Mesothelial cell of epicardium (in vitro differentiated cells): ENCODE measurements at regions not wholly inside any gene's neighbourhood (a gene's known extent, or its start where the extent isn't known, plus 50 kb on each side); places are given as distances from the start of the nearest gene placed in this dataset.
"Not testable (repeated sequence)": the region's sequence is repeated elsewhere in the genome, so short reads cannot be mapped to it uniquely, and the experiment has no call there.

Source experiments
- DNase-seq, 2 experiments: peaks; one replicate each; pipeline ENCODE4 v3.0.0; 2021; ENCODE audit warnings: low spot score in 2 of 2; ENCODE audit not compliant: unreplicated experiment in 2 of 2
- H3K27ac Mint-ChIP-seq: 2 replicates; pipeline ENCODE4 v1.8.0; 2021; ENCODE audit warnings: mixed read lengths
- H3K27me3 Mint-ChIP-seq: 2 replicates; pipeline ENCODE4 v1.8.0; 2021; ENCODE audit warnings: low read depth, mixed read lengths
- H3K36me3 Mint-ChIP-seq: 2 replicates; pipeline ENCODE4 v1.8.0; 2021; ENCODE audit warnings: mixed read lengths
- H3K4me1 Mint-ChIP-seq: 2 replicates; pipeline ENCODE4 v1.8.0; 2021; ENCODE audit warnings: mixed read lengths
- H3K4me3 Mint-ChIP-seq: 2 replicates; pipeline ENCODE4 v1.8.0; 2021; ENCODE audit warnings: mild to moderate bottlenecking, moderate library complexity, mixed read lengths
- H3K9me3 Mint-ChIP-seq: 2 replicates; pipeline ENCODE4 v1.8.0; 2021; ENCODE audit warnings: mixed read lengths
- TF ChIP-seq, protein P1 (sequence below): fragments of 200-600 bp; sonication (generic); IDR thresholded peaks from one replicate; pipeline ENCODE4 v1.5.0; 2021; ENCODE audit warnings: antibody characterized with exemption; ENCODE audit not compliant: unreplicated experiment

GRCh38 chr1:118459871-118460270 lies 274.8 kb upstream of the SPAG17 start:
- Mint-ChIP-seq H3K27ac (no peak overlapping the region), H3K4me1 (no peaks in the 10 kb centered on the region), H3K36me3 (peaks cover 2% of the 10 kb centered on the region), H3K27me3 (no peaks in the 10 kb centered on the region), H3K4me3 (no peak overlapping the region), H3K9me3 (peaks cover 48% of the 10 kb centered on the region)
- no peak for DNase-seq
- TF ChIP-seq, protein P1, sequence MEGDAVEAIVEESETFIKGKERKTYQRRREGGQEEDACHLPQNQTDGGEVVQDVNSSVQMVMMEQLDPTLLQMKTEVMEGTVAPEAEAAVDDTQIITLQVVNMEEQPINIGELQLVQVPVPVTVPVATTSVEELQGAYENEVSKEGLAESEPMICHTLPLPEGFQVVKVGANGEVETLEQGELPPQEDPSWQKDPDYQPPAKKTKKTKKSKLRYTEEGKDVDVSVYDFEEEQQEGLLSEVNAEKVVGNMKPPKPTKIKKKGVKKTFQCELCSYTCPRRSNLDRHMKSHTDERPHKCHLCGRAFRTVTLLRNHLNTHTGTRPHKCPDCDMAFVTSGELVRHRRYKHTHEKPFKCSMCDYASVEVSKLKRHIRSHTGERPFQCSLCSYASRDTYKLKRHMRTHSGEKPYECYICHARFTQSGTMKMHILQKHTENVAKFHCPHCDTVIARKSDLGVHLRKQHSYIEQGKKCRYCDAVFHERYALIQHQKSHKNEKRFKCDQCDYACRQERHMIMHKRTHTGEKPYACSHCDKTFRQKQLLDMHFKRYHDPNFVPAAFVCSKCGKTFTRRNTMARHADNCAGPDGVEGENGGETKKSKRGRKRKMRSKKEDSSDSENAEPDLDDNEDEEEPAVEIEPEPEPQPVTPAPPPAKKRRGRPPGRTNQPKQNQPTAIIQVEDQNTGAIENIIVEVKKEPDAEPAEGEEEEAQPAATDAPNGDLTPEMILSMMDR: no peak

GRCh38 chr1:118453856-118454255 lies 268.8 kb upstream of the SPAG17 start:
- not testable (repeated sequence) for H3K4me3 Mint-ChIP-seq, H3K36me3 Mint-ChIP-seq, DNase-seq, H3K4me1 Mint-ChIP-seq, H3K27me3 Mint-ChIP-seq, H3K27ac Mint-ChIP-seq
- H3K9me3 Mint-ChIP-seq: peaks cover 38% of the 10 kb centered on the region

DNA sequence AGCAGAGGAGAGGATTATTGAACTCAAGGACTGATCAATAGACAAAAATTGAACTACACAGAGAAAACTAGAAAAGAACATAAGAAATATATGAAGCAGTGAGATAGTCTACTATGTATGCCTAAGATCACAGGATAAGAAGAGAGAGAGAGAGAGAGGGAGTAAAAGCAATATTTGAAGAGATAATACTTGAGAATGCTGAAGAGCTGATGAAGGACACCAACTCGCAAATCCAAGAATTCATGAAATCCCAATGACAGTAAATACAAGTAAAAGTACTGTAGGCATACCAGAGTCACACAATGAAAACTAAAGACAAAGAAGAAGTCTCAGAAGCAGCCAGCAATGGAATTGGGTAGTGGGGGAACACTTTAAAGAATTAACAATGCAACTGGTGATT lies 260.1 kb upstream of the SPAG17 start:
- H3K27ac Mint-ChIP-seq: no peak overlapping the region
- peaks cover 2% of the 10 kb centered on the region for H3K27me3 Mint-ChIP-seq
- no peak overlapping the region for H3K4me3 Mint-ChIP-seq
- DNase-seq: no peak
- TF ChIP-seq, protein P1: no peak
- H3K4me1 Mint-ChIP-seq: no peaks in the 10 kb centered on the region
- no peaks in the 10 kb centered on the region for H3K36me3 Mint-ChIP-seq
- peaks cover 27% of the 10 kb centered on the region for H3K9me3 Mint-ChIP-seq

DNA sequence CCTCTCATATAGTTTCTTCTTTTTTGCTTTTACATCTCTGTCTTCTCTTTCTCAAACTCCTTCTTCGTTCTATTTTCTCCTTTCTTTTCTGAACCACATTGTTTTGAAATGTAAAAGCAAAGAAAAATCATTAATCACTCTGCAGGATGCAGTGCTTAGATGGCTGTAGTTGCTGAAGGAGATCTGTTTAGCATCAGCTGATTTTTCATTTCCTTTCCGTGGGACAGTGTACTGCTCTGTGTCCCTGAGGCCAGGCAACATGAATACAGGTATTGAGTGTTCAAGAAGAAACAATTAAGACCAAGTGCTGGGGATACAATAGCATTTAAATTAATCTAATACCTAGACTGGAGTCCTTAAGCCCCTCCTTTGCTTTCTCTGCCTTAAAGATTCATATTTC lies 257.2 kb upstream of the SPAG17 start:
- TF ChIP-seq, protein P1: no peak
- no peaks in the 10 kb centered on the region for H3K4me1 Mint-ChIP-seq
- DNase-seq: no peak
- H3K27me3 Mint-ChIP-seq: peaks cover 2% of the 10 kb centered on the region
- H3K27ac Mint-ChIP-seq: no peak overlapping the region
- H3K4me3 Mint-ChIP-seq: no peak overlapping the region
- H3K9me3 Mint-ChIP-seq: peaks cover 10% of the 10 kb centered on the region
- H3K36me3 Mint-ChIP-seq: no peaks in the 10 kb centered on the region

- H3K27ac Mint-ChIP-seq: no peak overlapping the region
- no peaks in the 10 kb centered on the region for H3K36me3 Mint-ChIP-seq
- H3K9me3 Mint-ChIP-seq: no peaks in the 10 kb centered on the region
- TF ChIP-seq, protein P1: no peak
- no peak overlapping the region for H3K4me3 Mint-ChIP-seq
- no peak for DNase-seq
- H3K4me1 Mint-ChIP-seq: no peaks in the 10 kb centered on the region
- peaks cover 2% of the 10 kb centered on the region for H3K27me3 Mint-ChIP-seq
These were observed 252.6 kb upstream of the SPAG17 start for GRCh38 chr1:118437664-118438063.

GRCh38 chr1:118429856-118430255 lies 244.8 kb upstream of the SPAG17 start:
- TF ChIP-seq, protein P1: no peak
- Mint-ChIP-seq H3K9me3 (no peaks in the 10 kb centered on the region), H3K4me3 (no peak overlapping the region), H3K27ac (no peak overlapping the region), H3K27me3 (no peaks in the 10 kb centered on the region), H3K4me1 (no peaks in the 10 kb centered on the region), H3K36me3 (no peaks in the 10 kb centered on the region)
- DNase-seq: no peak
